ENCODE measurements at regions not wholly inside any gene's neighbourhood (a gene's known extent, or its start where the extent isn't known, plus 50 kb on each side); places are given as distances from the start of the nearest gene placed in this dataset.

GRCh38 chr18:43877616-43878321, 600.5 kb upstream of the SYT4 start:
- DNase-seq (ENCODE audit: low read depth, low spot score), result no peak

GRCh38 chr18:43879415-43879814, 602.1 kb upstream of the SYT4 start:
- no peak for DNase-seq (ENCODE audit: low read depth, low spot score)

GRCh38 chr18:43882358-43883055, 605.2 kb upstream of the SYT4 start:
- no peak for DNase-seq (ENCODE audit: low read depth, low spot score)

DNA sequence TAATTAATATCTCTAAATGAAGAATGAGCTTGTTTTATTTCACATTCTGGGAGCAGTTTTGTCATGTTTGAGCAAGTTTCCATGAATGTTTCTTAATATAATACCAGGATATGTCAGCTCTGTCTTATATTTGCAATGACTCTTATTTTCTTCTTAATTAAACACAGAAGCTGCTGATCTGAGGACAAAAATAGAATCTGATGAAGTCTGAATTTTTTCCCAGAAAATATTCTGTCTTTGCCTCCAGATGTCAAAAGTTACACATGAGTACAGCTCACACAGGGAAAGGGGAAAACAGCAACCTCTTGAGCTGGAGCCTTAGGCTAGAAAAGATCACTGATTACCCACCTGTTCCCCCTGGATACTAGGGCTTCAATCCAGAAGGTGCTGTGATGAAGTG, 606.6 kb upstream of the SYT4 start:
- DNase-seq (ENCODE audit: low read depth, low spot score), result no peak

DNA sequence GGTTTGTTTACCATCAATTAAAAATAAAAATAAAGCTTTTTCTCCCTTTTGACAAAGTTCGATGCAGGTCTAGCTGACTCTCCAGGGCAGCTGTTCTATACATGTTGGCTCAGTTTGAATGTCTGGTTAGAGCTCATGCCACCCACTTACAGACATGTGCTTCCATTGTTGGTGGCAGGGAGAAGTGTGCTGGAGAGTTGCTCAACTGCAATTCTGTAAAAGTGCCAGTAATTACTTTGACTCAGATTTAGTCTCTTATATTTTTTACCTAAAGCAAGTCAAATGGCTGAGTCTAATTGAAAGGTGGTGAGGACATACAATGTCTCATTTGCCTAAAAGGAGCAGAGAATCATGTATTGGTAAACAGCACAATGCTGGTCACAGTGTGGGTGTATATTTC, 609.1 kb upstream of the SYT4 start:
- no peak for DNase-seq (ENCODE audit: low read depth, low spot score)

DNA sequence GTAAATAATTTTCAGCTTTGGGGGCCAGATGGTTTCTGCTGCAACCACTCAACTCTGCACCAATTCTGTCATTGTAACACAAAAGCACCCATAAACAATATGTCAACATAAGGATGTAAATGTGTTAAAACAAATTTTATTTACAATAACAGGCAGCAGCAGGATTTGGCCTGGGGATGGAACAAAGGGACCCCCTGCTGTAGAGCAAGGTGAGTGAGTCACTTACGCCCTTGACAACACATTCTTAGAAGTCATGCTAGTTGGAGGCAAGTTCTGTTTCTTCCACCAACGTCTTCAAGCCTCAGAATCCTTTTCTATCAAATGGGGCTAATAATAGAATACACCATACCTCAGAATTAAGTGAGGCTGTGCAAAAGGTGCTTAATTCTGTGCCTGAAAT, 610.2 kb upstream of the SYT4 start:
- DNase-seq (ENCODE audit: low read depth, low spot score), result no peak

- no peak for DNase-seq (ENCODE audit: low read depth, low spot score)
Observed at GRCh38 chr18:43888598-43888997, 611.3 kb upstream of the SYT4 start.

- no peak for DNase-seq (ENCODE audit: low read depth, low spot score)
Observed at GRCh38 chr18:43893001-43893637, 615.8 kb upstream of the SYT4 start.

GRCh38 chr18:43904209-43904837, 627.0 kb upstream of the SYT4 start:
- no peak for DNase-seq (ENCODE audit: low read depth, low spot score)

GRCh38 chr18:43914018-43914417, 636.7 kb upstream of the SYT4 start:
- DNase-seq (ENCODE audit: low read depth, low spot score), result no peak

- DNase-seq (ENCODE audit: low read depth, low spot score), result no peak
Observed at GRCh38 chr18:43916984-43917383, 639.7 kb upstream of the SYT4 start.

- DNase-seq (ENCODE audit: low read depth, low spot score), result no peak
Observed at GRCh38 chr18:43917520-43917919, 640.2 kb upstream of the SYT4 start.

DNA sequence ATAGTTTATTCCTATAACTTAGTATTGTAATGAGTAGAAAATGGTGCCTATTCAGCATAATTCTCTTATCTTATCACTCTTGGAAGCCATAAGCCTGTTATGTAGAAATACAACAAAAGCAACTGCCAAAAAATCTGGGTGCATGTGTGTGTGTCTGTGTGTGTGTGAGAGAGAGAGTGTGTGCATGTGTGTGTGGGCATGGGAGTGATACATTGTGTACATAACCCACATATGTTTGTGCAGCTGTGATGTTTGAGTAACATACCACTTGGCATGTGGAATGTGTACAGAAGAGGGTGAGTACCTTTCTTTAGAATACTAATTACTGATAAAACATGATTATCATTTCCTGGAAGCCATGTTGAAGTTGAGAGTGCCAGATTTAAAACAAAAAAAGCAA, 642.3 kb upstream of the SYT4 start:
- DNase-seq (ENCODE audit: low read depth, low spot score), result no peak

DNA sequence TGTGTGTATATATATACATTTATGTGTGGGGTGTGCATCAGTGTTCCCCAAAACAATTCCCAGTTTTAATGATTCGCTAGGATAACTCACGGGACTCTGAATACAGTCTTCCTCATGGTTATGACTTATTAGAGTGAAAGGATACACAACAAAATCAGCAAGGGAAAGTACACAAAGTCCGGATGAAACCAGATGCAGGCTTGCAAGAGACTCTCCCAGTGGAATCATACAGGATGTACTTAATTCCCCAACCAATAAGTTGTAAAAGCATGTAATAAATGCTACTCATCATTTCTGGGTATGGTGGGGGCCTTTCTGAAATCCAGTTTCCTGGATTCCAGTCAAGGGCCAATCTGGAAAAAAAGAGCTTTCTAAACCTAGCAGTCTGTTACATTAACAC, 654.1 kb upstream of the SYT4 start:
- DNase-seq (ENCODE audit: low read depth, low spot score), result peak; percentile 61

DNA sequence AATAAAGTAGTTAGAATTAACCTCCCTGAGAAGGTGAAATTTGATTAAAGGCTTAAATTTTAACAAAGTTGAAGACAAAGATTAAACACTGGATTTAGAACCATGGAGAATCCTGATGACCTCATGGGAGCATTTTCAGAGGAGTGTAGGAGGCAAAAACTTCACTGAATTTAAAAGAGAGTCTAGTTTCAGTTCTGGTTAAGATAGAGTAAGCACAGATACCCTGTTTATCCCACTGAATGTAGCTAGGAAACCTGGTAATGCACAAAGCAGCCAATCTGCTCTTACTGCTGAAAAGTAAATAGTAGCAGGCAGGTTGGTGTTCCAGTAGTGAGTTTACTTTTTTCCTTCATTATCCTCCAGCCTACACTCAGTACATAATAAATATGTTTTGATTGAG, 654.9 kb upstream of the SYT4 start:
- DNase-seq (ENCODE audit: low read depth, low spot score), result no peak

DNA sequence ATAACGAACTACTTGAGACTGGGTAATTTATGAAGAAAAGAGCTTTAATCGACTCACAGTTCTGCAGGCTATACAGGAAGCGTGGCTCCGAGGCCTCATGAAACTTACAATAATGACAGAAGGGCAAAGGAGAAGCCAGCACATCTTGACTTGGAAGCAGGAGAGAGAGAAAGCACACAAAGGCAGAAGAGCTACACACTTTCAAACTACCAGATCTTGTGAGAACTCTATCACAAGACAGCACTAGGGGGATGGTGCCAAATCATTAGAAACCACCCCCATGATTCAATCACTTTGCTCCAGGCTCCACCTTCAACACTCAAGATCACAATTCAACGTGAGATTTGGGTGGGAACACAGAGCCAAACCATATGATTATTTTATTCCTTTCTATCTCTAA, 655.9 kb upstream of the SYT4 start:
- no peak for DNase-seq (ENCODE audit: low read depth, low spot score)

- no peak for DNase-seq (ENCODE audit: low read depth, low spot score)
Observed at GRCh38 chr18:43934322-43934721, 657.0 kb upstream of the SYT4 start.

DNA sequence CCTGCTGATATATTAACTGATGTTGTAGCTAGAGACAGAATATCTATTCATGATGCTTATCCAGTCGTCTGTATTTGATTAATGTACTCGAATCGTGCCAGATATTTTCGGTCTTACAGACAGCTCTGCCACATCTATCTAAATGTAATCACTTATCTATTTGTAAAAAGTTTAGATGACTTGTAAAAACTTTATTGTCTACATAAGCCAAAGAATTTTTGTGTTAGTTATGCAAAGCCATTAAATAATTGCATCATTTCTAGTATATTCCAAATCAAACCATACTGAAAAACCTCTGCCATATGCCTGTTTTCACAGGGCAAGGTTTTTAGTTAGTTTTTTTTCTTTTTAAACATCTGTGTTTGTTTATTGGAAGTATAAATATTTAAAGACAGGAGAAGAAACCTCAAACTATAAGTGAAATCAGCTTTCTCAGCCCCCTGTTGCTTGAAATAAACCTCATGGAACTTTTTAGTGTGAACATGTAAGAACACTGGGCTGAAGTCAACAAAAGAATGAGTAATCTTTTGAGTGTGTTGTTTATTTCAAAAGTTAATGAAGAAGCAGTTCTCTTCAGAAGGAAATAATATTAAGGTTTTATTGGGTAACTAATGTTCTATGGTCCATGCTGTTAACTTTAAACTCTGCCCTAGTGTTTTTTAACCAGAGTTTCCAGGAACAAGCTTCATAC, 657.6 kb upstream of the SYT4 start:
- DNase-seq (ENCODE audit: low read depth, low spot score), result peak; percentile 89

- no peak for DNase-seq (ENCODE audit: low read depth, low spot score)
Observed at GRCh38 chr18:43936176-43936575, 658.9 kb upstream of the SYT4 start.

DNA sequence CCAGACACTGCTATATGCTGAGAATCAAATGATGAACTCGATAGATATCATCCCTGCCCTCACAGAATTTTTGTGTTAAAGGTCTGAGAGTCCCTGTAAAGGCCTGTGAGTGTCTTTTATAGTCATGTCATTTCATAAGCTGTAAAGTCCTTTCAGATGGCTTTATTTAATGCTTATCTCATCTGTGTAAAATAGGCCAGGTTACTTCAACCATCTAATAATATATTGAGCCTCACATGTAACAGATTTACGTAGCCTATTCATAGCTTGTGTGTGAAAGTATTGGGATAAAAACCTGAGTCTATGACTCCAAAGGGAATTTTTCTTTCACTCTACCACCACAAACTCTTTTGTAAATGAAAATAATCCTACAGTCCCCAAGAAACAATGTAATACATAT, 672.0 kb upstream of the SYT4 start:
- DNase-seq (ENCODE audit: low read depth, low spot score), result no peak

GRCh38 chr18:43950062-43950461, 672.8 kb upstream of the SYT4 start:
- no peak for DNase-seq (ENCODE audit: low read depth, low spot score)

DNA sequence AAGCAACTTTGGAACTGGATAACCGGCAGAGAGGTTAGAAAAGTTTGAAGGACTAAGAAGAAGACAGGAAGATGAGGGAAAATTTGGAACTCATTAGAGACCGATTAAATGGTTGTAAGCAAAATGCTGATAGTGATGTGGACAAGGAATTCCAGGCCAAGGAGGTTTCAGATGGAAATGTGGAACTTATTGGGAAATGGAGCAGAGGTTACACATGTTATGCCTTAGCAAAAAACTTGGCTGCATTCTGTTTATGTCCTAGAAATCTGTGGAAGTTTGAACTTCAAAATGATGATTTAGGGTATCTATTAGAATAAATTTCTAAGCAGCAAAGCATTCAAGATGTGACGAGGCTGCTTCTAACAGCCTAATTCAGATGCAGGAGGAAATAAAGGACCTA, 675.1 kb upstream of the SYT4 start:
- DNase-seq (ENCODE audit: low read depth, low spot score), result no peak
